Tibial nerve (tissue), 4 donors: ENCODE measurements at regions not wholly inside any gene's neighbourhood (a gene's known extent, or its start where the extent isn't known, plus 50 kb on each side); places are given as distances from the start of the nearest gene placed in this dataset.
A peak's percentile ranks its signal among the peaks of the same experiment; 100 is the strongest.

ENCODE experiments used
- DNase-seq, 2 donors: peaks; one replicate each; pipeline ENCODE4 v3.0.0-alpha.2; 2019; ENCODE audit warnings: low spot score in 2 of 2
- H3K27ac ChIP-seq, 4 donors: fragments of 200-600 bp; sonication (generic) in 3 of 4; one replicate each; pipeline ENCODE4 v1.5.1; 2017 to 2019; ENCODE audit warnings: mild to moderate bottlenecking in 1 of 4
- H3K27me3 ChIP-seq, 2 donors: fragments of 200-600 bp; sonication (generic) in 1 of 2; one replicate each; pipeline versions ENCODE4 v1.5.1 to v1.6.0; 2017 to 2019
- H3K36me3 ChIP-seq, 3 donors: fragments of 200-600 bp; sonication (generic); one replicate each; pipeline ENCODE4 v1.5.1; 2018 to 2019
- H3K4me1 ChIP-seq, 4 donors: fragments of 200-600 bp; sonication (generic) in 3 of 4; one replicate each; pipeline ENCODE4 v1.5.1; 2017 to 2019
- H3K4me3 ChIP-seq, 4 donors: fragments of 200-600 bp; sonication (generic) in 3 of 4; one replicate each; pipeline ENCODE4 v1.5.1; 2017 to 2019; ENCODE audit warnings: mild to moderate bottlenecking in 1 of 4, moderate library complexity in 1 of 4
- H3K9me3 ChIP-seq, 4 donors: fragments of 200-600 bp; sonication (generic) in 3 of 4; one replicate each; pipeline ENCODE4 v1.5.1; 2017 to 2019
- CTCF ChIP-seq, 5 experiments: fragments of 200-600 bp in 3 of 5; fragments of 450-650 bp in 2 of 5; sonication (generic) in 3 of 5; IDR thresholded peaks; one replicate each; pipeline ENCODE4 v1.5.1; 2016 to 2019; ENCODE audit warnings: antibody characterized with exemption in 5 of 5, mild to moderate bottlenecking in 3 of 5, moderate library complexity in 2 of 5
- EP300 ChIP-seq, 2 donors: sonication (generic); formaldehyde crosslinking; IDR thresholded peaks; one replicate each; pipeline ENCODE4 v1.6.1; 2017; ENCODE audit warnings: antibody characterized with exemption in 2 of 2, mild to moderate bottlenecking in 1 of 2
- POLR2A ChIP-seq, 2 donors: fragments of 450-650 bp; IDR thresholded peaks; one replicate each; pipeline ENCODE4 v1.6.1; 2017; ENCODE audit warnings: antibody characterized with exemption in 2 of 2, mild to moderate bottlenecking in 2 of 2, moderate library complexity in 2 of 2
- WGBS, 2 donors: methylation state at CpG; one replicate each; pipeline ENCODE4 v1.1.5; 2018; 5-methylcytosine and 5-hydroxymethylcytosine counted together

GRCh38 chr20:17857639-17858449 lies 110.8 kb downstream of the SNX5 start:
- no peak for TF ChIP-seq CTCF (IDR thresholded peaks at IDR 0.05)
- no peak for TF ChIP-seq POLR2A (IDR thresholded peaks at IDR 0.05)
- no peak for TF ChIP-seq EP300 (IDR thresholded peaks at IDR 0.05)
- H3K9me3 ChIP-seq, result no peaks in the 10 kb centered on the region
- H3K27ac ChIP-seq, result no peak overlapping the region
- no peak for DNase-seq
- WGBS, 2 donors, result 93 to 96% methylated on average over 4 of the region's 4 CpGs
- no peaks in the 10 kb centered on the region for H3K27me3 ChIP-seq
- H3K36me3 ChIP-seq, result no peaks in the 10 kb centered on the region
- H3K4me1 ChIP-seq, result peaks cover 0 to 16% (median 10%) of the 10 kb centered on the region in 4 donors
- H3K4me3 ChIP-seq, result no peak overlapping the region

- Histone ChIP-seq H3K4me1 (peaks cover 0 to 14% (median 10%) of the 10 kb centered on the region in 4 donors), H3K27ac (no peak overlapping the region), H3K27me3 (no peaks in the 10 kb centered on the region), H3K4me3 (no peak overlapping the region), H3K9me3 (no peaks in the 10 kb centered on the region), H3K36me3 (no peaks in the 10 kb centered on the region)
- DNase-seq, result no peak
- no peak for TF ChIP-seq POLR2A (IDR thresholded peaks at IDR 0.05)
- TF ChIP-seq CTCF (IDR thresholded peaks at IDR 0.05), result no peak
- no peak for TF ChIP-seq EP300 (IDR thresholded peaks at IDR 0.05)
- 95 to 98% methylated on average over 5 of the region's 5 CpGs for WGBS, 2 donors
Measured at GRCh38 chr20:17856837-17857605, 111.6 kb downstream of the SNX5 start.

- 32 to 38% methylated on average over 3 of the region's 3 CpGs for WGBS, 2 donors
- Histone ChIP-seq H3K27me3 (no peaks in the 10 kb centered on the region), H3K4me3 (no peak overlapping the region), H3K9me3 (no peaks in the 10 kb centered on the region), H3K36me3 (no peaks in the 10 kb centered on the region), H3K27ac (no peak overlapping the region), H3K4me1 (peaks cover 0 to 14% (median 10%) of the 10 kb centered on the region in 4 donors)
- no peak for DNase-seq
- TF ChIP-seq CTCF (IDR thresholded peaks at IDR 0.05) (no peak), EP300 (IDR thresholded peaks at IDR 0.05) (no peak), POLR2A (IDR thresholded peaks at IDR 0.05) (no peak)
Measured at GRCh38 chr20:17856024-17856564, 112.5 kb downstream of the SNX5 start.

- WGBS, 2 donors, result 58 to 60% methylated on average over 4 of the region's 4 CpGs
- Histone ChIP-seq H3K27ac (no peak overlapping the region), H3K4me3 (no peak overlapping the region), H3K4me1 (peaks cover 0 to 16% (median 4%) of the 10 kb centered on the region in 4 donors), H3K36me3 (no peaks in the 10 kb centered on the region), H3K9me3 (peaks cover 0 to 4% (median 0%) of the 10 kb centered on the region in 4 donors), H3K27me3 (no peaks in the 10 kb centered on the region)
- TF ChIP-seq POLR2A (IDR thresholded peaks at IDR 0.05), result no peak
- no peak for TF ChIP-seq EP300 (IDR thresholded peaks at IDR 0.05)
- no peak for TF ChIP-seq CTCF (IDR thresholded peaks at IDR 0.05)
- DNase-seq, result peak in 1 of 2 donors; percentile 47
Measured at GRCh38 chr20:17854307-17854903, 114.2 kb downstream of the SNX5 start.
